Mucosa of rectum (tissue), 2 donors: ENCODE measurements at regions not wholly inside any gene's neighbourhood (a gene's known extent, or its start where the extent isn't known, plus 50 kb on each side); places are given as distances from the start of the nearest gene placed in this dataset.
"Not testable (repeated sequence)": the region's sequence is repeated elsewhere in the genome, so short reads cannot be mapped to it uniquely, and the experiment has no call there.

Source experiments
- H3K27ac ChIP-seq, 2 donors: one replicate each; pipeline ENCODE4 v1.7.0; 2013; ENCODE audit warnings: inconsistent platforms in 2 of 2, low read depth in 2 of 2, low read length in 2 of 2
- H3K27me3 ChIP-seq, 2 donors: one replicate each; pipeline ENCODE4 v1.7.0; 2013; ENCODE audit warnings: low read length in 2 of 2; ENCODE audit not compliant: control insufficient read depth in 2 of 2, insufficient read depth in 2 of 2
- H3K36me3 ChIP-seq, 2 donors: one replicate each; pipeline ENCODE4 v1.7.0; 2013; ENCODE audit warnings: low read length in 2 of 2; ENCODE audit not compliant: control insufficient read depth in 2 of 2, insufficient read depth in 2 of 2
- H3K4me1 ChIP-seq, 2 donors: one replicate each; pipeline ENCODE4 v1.7.0; 2013; ENCODE audit warnings: low read length in 2 of 2, mild to moderate bottlenecking in 1 of 2; ENCODE audit not compliant: control insufficient read depth in 2 of 2, insufficient read depth in 2 of 2
- H3K4me3 ChIP-seq, 2 donors: one replicate each; pipeline ENCODE4 v1.7.0; 2013; ENCODE audit warnings: low read length in 2 of 2
- H3K9ac ChIP-seq, 2 donors: one replicate each; pipeline ENCODE4 v1.7.0; 2013; ENCODE audit warnings: low read length in 2 of 2, low read depth in 1 of 2, mild to moderate bottlenecking in 1 of 2
- H3K9me3 ChIP-seq, 2 donors: one replicate each; pipeline ENCODE4 v1.7.0; 2013; ENCODE audit warnings: low read length in 2 of 2; ENCODE audit not compliant: control insufficient read depth in 2 of 2
- donor health status: healthy.
- donor health status: Normal muscosa, but diverticular disease.

- not testable (repeated sequence) for H3K36me3 ChIP-seq, H3K4me3 ChIP-seq, H3K27ac ChIP-seq, H3K4me1 ChIP-seq, H3K9me3 ChIP-seq, H3K27me3 ChIP-seq, H3K9ac ChIP-seq
Observed at GRCh38 chr2:131834203-131835020, 306.7 kb downstream of the CCDC74A start.

- H3K9me3 ChIP-seq, H3K27ac ChIP-seq, H3K4me3 ChIP-seq, H3K9ac ChIP-seq, H3K36me3 ChIP-seq, H3K4me1 ChIP-seq, H3K27me3 ChIP-seq: not testable (repeated sequence)
Observed at GRCh38 chr2:131835022-131835421, 307.3 kb downstream of the CCDC74A start.

GRCh38 chr2:131835621-131836091 lies 308.0 kb downstream of the CCDC74A start:
- Histone ChIP-seq H3K27ac (no peak overlapping the region), H3K9me3 (no peaks in the 10 kb centered on the region), H3K27me3 (no peaks in the 10 kb centered on the region), H3K4me1 (no peaks in the 10 kb centered on the region), H3K36me3 (no peaks in the 10 kb centered on the region), H3K9ac (no peak overlapping the region), H3K4me3 (no peak overlapping the region)

- not testable (repeated sequence) for H3K4me3 ChIP-seq, H3K36me3 ChIP-seq, H3K27me3 ChIP-seq, H3K9ac ChIP-seq, H3K9me3 ChIP-seq, H3K4me1 ChIP-seq, H3K27ac ChIP-seq
Observed at GRCh38 chr2:131836116-131836515, 308.4 kb downstream of the CCDC74A start.

GRCh38 chr2:131844044-131844443 lies 316.4 kb downstream of the CCDC74A start:
- H3K27me3 ChIP-seq, H3K9me3 ChIP-seq, H3K4me1 ChIP-seq, H3K27ac ChIP-seq, H3K4me3 ChIP-seq, H3K36me3 ChIP-seq, H3K9ac ChIP-seq: not testable (repeated sequence)

GRCh38 chr2:131856202-131856601 lies 305.6 kb downstream of the ANKRD30BL start:
- not testable (repeated sequence) for H3K9me3 ChIP-seq, H3K4me1 ChIP-seq, H3K27me3 ChIP-seq, H3K36me3 ChIP-seq, H3K27ac ChIP-seq, H3K9ac ChIP-seq, H3K4me3 ChIP-seq

- H3K9me3 ChIP-seq, H3K4me1 ChIP-seq, H3K9ac ChIP-seq, H3K27ac ChIP-seq, H3K27me3 ChIP-seq, H3K36me3 ChIP-seq, H3K4me3 ChIP-seq: not testable (repeated sequence)
Observed at GRCh38 chr2:131858197-131858596, 303.6 kb downstream of the ANKRD30BL start.
